Coronary artery (tissue), 2 donors: ENCODE measurements at regions not wholly inside any gene's neighbourhood (a gene's known extent, or its start where the extent isn't known, plus 50 kb on each side); places are given as distances from the start of the nearest gene placed in this dataset.

Source experiments
- DNase-seq: peaks from one replicate; pipeline ENCODE4 v3.0.0-alpha.2; 2017; ENCODE audit warnings: low spot score
- H3K27ac ChIP-seq, 2 donors: fragments of 200-600 bp; sonication (generic); one replicate each; pipeline ENCODE4 v1.5.1; 2016 to 2019
- H3K4me3 ChIP-seq: fragments of 200-600 bp; sonication (generic); 2 replicates; pipeline ENCODE4 v1.5.1; 2016; ENCODE audit warnings: mild to moderate bottlenecking, moderate library complexity
- CTCF ChIP-seq: fragments of 200-600 bp; sonication (generic); IDR thresholded peaks from one replicate; pipeline ENCODE4 v1.5.1; 2019; ENCODE audit warnings: antibody characterized with exemption

DNA sequence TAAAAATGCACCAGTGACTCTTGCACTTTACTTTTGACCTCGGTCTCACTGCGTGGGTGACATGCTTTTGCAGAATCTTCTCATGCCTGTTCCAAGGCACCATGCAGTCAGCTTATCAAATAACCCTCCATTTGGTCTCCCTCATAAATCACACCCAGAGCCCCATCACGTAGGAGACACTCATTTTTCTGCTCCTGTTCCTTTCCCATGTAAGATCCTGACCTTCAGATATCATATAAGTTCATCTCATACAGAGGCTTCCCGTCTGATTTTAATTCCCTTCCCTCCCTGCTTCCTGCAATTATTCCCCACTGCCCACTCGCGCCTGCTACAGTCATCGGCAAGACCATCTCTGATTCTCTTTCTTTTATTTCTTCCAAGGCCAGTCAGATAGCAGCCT lies 1226.3 kb upstream of the AUTS2 start:
- Histone ChIP-seq H3K27ac (no peak overlapping the region), H3K4me3 (no peak overlapping the region)
- DNase-seq = no peak
- TF ChIP-seq CTCF = no peak

DNA sequence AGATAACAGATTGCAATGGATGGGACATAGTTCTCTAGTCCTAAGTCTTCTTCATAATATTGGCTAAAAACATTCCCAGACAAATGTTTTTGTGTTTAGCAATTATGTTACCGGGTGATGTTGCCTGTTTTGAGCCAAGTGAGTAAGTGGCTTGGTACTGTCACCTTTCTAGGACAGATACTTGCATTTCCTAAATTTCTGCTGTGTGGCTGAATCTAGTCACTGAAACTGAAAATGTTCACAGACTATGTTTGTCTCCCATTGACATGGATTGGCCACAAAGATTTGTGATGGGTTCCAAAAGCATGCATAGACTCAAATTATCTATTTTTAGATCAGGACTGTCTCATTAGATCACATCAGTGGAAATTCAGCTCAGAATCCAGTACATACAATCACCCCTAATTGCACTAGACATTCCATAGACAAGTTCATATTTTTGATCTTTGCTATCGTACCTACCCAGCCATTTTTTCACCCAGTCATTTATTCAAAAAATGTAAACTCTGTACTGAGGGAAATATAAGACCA lies 1222.1 kb upstream of the AUTS2 start:
- H3K27ac ChIP-seq = no peak overlapping the region
- no peak for DNase-seq
- H3K4me3 ChIP-seq = no peak overlapping the region
- TF ChIP-seq CTCF = no peak

DNA sequence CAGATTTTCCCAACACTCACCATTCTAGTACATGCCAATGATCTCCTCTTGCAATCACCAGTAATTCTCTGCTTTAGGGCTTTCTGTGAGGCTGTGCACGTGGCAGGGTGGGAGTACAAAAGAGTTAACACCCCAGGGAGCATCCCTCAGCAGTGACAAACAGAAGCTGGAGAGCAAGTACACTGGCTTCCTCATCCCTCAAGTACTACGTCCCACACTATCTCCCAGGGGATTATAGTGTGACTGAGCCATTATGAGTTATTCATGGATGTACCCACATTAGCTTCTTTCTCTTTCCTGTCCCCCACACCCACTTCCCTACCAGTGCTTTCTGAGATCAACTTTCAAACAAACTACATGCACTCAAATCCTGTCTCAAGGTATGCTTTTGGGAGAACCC lies 1216.5 kb upstream of the AUTS2 start:
- no peak for DNase-seq
- TF ChIP-seq CTCF = no peak
- Histone ChIP-seq H3K4me3 (no peak overlapping the region), H3K27ac (no peak overlapping the region)

DNA sequence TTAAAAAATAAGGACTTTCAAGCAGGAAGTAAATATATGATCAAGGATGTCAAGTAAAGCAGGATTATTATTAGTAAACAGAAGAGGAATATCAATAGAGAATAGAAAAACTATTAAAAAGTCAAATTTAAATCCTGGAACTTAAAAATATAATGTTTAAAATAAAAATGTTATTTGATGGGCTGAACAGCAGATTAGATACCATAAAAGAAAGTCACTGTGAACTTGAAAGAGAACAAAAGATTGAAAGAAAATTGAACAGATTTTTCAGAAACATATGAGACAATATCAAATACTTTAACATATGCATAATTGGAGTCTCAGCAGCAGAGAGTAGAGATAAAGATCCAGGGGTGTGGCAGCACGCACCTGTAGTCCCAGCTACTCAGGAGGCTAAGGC lies 1213.7 kb upstream of the AUTS2 start:
- H3K27ac ChIP-seq = no peak overlapping the region
- H3K4me3 ChIP-seq = no peak overlapping the region
- DNase-seq = no peak
- no peak for TF ChIP-seq CTCF

GRCh38 chr7:68393051-68393450 lies 1205.2 kb upstream of the AUTS2 start:
- no peak for DNase-seq
- TF ChIP-seq CTCF = no peak
- Histone ChIP-seq H3K27ac (no peak overlapping the region), H3K4me3 (no peak overlapping the region)

DNA sequence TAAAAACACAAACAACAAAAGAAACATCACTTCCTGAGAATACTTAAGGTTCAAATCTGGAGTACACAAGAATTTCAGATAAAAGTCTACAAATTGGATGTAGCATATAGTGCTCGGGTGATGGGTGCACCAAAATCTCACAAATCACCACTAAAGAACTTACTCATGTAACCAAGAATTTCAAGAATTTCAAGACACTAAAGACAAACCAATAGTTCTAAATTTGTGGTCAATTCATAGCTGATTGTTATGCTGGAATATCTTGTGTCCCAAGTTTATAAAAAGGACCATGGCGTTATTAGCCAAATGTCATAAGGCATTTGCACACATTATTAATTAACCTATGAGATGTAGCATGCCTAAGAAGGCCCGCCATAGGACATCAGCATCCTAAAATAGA lies 1204.1 kb upstream of the AUTS2 start:
- H3K4me3 ChIP-seq = no peak overlapping the region
- no peak for TF ChIP-seq CTCF
- H3K27ac ChIP-seq = no peak overlapping the region
- DNase-seq = no peak

- DNase-seq = no peak
- TF ChIP-seq CTCF = no peak
- Histone ChIP-seq H3K4me3 (no peak overlapping the region), H3K27ac (no peak overlapping the region)
Observed at GRCh38 chr7:68399991-68400590, 1198.2 kb upstream of the AUTS2 start.
